Stimulated activated CD4-positive, alpha-beta T cell treated with anti-CD3 and anti-CD28 coated beads, Interleukin-2, amount 100 ng/mL, for 4 hours (primary cell): ENCODE measurements at regions not wholly inside any gene's neighbourhood (a gene's known extent, or its start where the extent isn't known, plus 50 kb on each side); places are given as distances from the start of the nearest gene placed in this dataset.

ENCODE experiments used
- DNase-seq: peaks from one replicate; pipeline ENCODE4 v3.0.0-alpha.2; 2020; ENCODE audit warnings: low read depth

GRCh38 chr1:18535391-18536210, 54.9 kb downstream of the KLHDC7A start:
- DNase-seq = no peak

- DNase-seq = no peak
These were observed 55.6 kb downstream of the KLHDC7A start for GRCh38 chr1:18536356-18536755.

- no peak for DNase-seq
These were observed 56.2 kb downstream of the KLHDC7A start for GRCh38 chr1:18536915-18537314.

GRCh38 chr1:18537386-18538306, 56.9 kb downstream of the KLHDC7A start:
- DNase-seq = no peak

- DNase-seq = no peak
These were observed 58.4 kb downstream of the KLHDC7A start for GRCh38 chr1:18539171-18539570.

GRCh38 chr1:18540136-18540765, 59.5 kb downstream of the KLHDC7A start:
- no peak for DNase-seq

- no peak for DNase-seq
These were observed 60.5 kb downstream of the KLHDC7A start for GRCh38 chr1:18541046-18541795.

GRCh38 chr1:18542351-18542750, 61.6 kb downstream of the KLHDC7A start:
- no peak for DNase-seq

- DNase-seq = no peak
These were observed 65.3 kb downstream of the KLHDC7A start for GRCh38 chr1:18546026-18546425.

- DNase-seq = no peak
These were observed 66.7 kb downstream of the KLHDC7A start for GRCh38 chr1:18547460-18547859.

GRCh38 chr1:18548643-18549042, 67.9 kb downstream of the KLHDC7A start:
- DNase-seq = no peak

GRCh38 chr1:18549106-18549505, 68.4 kb downstream of the KLHDC7A start:
- no peak for DNase-seq

GRCh38 chr1:18549906-18550305, 69.2 kb downstream of the KLHDC7A start:
- no peak for DNase-seq

GRCh38 chr1:18552631-18553030, 71.9 kb downstream of the KLHDC7A start:
- no peak for DNase-seq

- no peak for DNase-seq
These were observed 72.7 kb downstream of the KLHDC7A start for GRCh38 chr1:18553388-18553787.

GRCh38 chr1:18554099-18554498, 73.4 kb downstream of the KLHDC7A start:
- DNase-seq = no peak

- DNase-seq = no peak
These were observed 73.9 kb downstream of the KLHDC7A start for GRCh38 chr1:18554597-18554996.

GRCh38 chr1:18555036-18555435, 74.3 kb downstream of the KLHDC7A start:
- DNase-seq = no peak

- no peak for DNase-seq
These were observed 74.3 kb upstream of the PAX7 start for GRCh38 chr1:18556364-18556763.

- no peak for DNase-seq
These were observed 72.8 kb upstream of the PAX7 start for GRCh38 chr1:18557621-18558465.

- no peak for DNase-seq
These were observed 70.0 kb upstream of the PAX7 start for GRCh38 chr1:18560692-18561091.
